ENCODE measurements at regions not wholly inside any gene's neighbourhood (a gene's known extent, or its start where the extent isn't known, plus 50 kb on each side); places are given as distances from the start of the nearest gene placed in this dataset.

DNA sequence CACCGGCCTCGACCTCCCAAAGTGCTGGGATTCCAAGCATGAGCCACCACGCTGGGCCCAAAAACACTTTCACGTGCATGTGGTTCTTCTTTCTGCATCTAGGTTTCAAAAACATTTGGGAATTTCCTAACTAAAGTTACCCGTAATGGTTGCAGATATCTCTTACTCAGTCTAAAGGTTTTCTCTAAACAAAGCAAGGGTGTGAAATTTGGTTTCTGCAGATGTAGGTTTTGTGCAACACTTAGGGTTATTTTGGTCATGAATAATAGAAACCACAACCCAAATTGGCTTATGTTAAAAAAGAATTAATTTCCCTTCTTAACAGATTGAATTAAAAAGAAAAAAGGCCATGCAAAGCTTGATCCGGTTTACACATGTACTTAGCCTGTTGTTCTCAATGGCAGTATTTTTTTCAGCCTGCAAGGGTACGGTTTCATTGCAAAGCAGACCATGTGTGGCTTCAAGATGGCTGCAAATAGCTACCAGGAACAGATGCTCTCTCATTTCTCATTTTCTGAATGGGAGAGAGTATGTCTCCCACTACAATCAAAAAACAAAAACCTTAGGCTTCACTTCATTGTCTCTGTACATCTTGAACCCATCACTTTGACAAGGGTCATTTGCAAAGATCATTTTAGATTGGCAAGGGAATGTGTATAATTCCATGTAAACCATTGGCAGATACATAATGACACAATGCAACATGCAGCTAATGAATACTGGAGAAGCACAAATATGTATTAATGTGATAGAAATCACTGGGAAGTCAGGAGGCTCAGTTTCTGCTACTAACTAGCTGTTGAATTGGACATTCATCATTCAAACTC, 491.2 kb upstream of the FLRT2 start:
- TF ChIP-seq, protein P1, sequence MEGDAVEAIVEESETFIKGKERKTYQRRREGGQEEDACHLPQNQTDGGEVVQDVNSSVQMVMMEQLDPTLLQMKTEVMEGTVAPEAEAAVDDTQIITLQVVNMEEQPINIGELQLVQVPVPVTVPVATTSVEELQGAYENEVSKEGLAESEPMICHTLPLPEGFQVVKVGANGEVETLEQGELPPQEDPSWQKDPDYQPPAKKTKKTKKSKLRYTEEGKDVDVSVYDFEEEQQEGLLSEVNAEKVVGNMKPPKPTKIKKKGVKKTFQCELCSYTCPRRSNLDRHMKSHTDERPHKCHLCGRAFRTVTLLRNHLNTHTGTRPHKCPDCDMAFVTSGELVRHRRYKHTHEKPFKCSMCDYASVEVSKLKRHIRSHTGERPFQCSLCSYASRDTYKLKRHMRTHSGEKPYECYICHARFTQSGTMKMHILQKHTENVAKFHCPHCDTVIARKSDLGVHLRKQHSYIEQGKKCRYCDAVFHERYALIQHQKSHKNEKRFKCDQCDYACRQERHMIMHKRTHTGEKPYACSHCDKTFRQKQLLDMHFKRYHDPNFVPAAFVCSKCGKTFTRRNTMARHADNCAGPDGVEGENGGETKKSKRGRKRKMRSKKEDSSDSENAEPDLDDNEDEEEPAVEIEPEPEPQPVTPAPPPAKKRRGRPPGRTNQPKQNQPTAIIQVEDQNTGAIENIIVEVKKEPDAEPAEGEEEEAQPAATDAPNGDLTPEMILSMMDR (IDR thresholded peaks at IDR 0.05) = no peak
- TF ChIP-seq POLR2A (IDR thresholded peaks at IDR 0.05) = no peak

Data from prostate gland (tissue), 2 donors.